ENCODE measurements at regions not wholly inside any gene's neighbourhood (a gene's known extent, or its start where the extent isn't known, plus 50 kb on each side); places are given as distances from the start of the nearest gene placed in this dataset.
"Not testable (repeated sequence)": the region's sequence is repeated elsewhere in the genome, so short reads cannot be mapped to it uniquely, and the experiment has no call there.

DNA sequence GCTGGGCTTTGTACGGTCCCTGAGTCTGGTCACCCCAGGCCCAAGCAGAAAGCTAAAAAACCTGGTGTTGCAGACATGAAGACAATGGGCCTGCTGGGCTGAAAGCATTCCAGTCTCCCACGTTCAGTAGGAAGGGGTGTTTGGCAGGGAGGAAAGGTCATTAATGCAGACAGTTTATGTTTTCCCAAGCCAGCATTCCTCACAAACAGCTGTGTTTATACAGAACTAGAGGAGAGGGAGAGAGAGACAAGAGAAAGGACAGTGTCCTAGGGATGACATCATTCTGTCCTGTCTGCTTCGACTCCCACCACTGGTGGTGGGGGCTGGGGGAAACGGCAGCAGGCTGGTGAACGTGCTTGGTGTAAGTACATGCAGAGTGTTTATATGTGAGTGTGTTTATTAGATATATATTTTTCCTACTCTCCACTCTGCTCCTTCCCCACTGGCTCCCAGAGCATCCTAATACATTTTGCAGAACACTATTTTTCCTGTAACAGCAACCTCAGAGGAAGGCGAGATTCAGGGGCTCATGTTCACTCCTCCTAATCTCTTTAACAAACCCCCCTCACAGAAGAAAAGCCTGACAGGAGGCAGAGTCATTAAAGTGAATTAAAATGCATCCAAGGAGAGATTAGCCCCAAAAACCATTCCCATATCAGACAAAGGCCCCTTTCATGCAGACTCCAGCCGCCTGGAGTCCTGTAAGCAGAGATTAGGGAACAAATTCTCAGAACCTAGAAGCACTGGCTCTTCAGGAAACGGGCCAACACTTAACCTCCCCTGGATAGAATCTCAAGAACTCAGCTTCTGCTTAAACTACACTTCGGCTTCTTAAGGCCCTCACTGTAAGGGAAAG is 380.4 kb downstream of the TNS1 start:
- no peak for FAIRE-seq

DNA sequence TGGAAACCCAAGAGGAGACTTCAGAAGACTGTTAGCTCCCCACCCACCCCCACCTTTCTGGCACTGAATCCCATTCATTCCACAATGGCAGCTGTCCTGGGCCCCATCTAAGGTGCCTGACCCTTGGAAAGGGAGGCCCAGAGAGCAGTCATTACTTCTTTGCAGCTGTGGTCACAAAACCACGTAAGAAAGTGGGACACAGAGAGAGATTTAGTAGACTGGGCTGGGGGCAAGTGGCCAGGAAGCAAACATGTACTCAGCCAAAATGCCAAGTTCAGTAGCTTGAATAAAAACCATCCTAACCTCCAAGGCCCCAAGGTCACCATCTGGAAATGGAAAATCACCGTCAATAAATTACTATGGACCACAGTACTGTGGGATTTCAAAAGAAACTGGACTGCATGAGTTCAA is 381.4 kb downstream of the TNS1 start:
- no peak for FAIRE-seq

DNA sequence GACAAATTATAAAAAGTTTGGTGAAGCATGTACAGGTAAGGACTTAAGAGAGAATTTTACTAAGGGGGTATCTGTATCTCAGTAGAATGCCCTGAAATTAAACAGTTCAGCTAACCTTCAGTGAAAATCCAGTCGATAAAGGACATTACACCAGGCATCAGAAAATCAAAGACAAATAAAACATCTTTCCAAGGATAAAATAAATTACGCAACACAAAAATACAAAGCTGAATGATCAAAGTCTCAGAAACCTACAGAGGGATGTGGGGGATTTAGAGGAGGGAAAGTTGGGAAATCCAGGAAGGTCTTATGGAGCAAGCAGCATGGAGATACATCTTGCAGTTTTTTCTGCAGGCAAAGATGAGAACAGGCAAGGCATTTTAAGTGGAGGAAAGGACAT is 384.1 kb downstream of the TNS1 start:
- no peak for FAIRE-seq

DNA sequence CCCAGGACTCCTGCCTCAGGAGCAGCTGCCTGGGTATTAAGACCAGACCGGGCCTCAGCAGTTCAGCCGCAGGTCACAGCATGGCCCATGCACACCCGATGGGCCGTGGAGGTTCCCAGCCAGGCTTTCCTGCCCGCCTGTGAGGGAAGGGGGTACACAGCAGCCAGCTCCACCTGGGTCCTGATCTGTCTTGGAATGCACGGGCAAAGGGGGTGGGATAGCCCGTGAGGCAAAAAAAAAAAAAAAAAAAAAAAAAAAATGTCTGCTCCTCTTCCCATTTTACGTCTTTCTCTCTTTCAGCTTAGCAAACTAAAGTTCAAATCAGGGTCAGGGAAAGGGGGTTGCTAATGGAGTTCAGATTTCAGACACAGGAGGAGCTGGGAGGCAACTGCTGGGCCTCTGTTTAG is 385.2 kb downstream of the TNS1 start:
- no peak for FAIRE-seq

DNA sequence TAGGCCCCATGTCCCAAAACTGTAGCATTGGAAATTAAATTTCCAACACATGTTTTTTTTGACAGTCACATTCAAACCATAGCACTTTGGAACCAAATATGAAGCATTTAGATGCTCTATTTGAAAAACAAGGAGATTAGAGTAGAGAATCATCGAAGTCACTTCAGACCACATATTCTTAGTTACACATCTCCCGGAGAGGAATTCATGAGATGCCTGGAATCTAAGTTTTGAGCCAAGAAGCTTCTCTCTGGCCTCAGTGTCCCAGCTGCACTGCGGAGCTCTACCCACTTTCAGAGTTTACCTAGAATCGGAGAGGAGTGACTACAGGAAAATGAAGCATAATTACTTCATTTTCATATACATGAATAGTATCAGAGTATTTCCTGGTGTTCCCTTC is 385.9 kb downstream of the TNS1 start:
- FAIRE-seq = no peak

DNA sequence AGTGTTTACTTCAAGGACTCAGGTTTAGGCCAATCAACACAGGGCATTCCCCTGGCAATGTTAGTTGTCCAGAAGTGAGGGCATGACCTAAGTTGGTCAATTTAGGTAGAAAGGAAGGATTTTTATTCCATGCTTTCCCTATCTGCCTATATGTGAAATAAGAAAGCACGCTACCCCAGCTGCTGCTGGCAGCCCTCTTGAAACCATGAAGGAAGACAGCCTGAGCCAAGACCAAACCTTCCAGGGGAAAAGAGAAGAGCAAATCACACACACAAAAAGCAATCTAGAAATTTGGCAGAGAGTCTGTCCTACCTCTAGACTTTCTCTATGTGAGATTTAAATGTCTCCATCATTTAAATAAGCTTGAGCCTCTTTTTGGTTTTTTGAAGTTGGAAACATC is 387.6 kb downstream of the TNS1 start:
- no peak for FAIRE-seq

DNA sequence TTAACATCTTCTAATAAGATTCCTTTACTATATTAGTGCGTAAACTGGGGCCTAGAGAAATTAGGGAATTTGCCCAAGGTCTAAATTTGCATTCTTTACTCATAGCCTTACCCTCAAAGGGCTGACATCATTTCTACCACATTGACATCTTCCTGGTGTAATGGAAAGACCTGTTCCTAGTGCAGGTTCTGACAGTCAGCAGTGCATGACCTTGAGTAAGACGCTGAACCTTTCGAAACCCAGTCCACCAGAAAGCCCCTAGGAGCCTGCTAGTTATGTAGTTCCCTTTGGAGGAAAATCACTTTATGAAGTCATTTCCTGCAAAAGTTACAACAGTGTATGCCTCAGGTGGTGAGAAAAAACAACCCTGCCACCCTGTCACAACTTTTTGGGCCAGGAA is 388.3 kb downstream of the TNS1 start:
- no peak for FAIRE-seq

DNA sequence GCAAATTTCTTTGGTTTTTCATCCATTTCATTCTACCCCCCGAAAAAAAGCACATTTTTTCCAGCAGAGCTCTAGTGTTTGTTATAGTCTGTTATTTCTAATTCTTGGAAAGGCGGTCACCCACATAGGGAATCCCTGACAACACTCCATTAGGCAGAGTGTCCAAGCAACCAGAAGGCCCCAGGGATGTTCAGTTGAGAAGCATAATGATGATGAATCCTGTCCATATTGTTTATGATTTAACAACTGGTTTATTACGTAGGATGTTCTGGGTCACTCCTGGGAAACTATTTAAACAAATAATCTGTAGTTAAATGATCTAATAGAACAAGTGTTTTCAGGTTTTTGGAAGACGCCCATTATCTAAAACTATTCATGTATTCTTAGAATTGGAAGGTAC is 388.7 kb downstream of the TNS1 start:
- FAIRE-seq = no peak

DNA sequence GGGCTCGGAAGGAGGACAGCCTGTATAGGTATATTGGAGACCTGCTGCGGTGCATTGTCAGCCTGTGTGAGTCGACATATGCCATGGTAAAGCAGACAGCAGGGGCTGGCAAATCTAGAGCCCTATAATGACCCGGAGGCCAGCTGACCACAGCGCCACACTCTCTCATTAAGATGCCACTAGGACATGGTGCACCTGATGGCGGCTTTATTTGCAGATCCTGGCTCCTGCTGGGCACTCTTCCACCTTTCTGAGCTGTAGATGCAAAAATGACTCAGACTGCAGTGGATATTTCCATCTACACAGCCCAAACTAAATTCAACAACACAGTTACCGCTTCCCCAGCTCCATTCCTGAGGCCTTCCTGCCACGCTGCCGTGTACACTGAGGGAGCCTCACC is 389.9 kb downstream of the TNS1 start:
- FAIRE-seq = no peak

DNA sequence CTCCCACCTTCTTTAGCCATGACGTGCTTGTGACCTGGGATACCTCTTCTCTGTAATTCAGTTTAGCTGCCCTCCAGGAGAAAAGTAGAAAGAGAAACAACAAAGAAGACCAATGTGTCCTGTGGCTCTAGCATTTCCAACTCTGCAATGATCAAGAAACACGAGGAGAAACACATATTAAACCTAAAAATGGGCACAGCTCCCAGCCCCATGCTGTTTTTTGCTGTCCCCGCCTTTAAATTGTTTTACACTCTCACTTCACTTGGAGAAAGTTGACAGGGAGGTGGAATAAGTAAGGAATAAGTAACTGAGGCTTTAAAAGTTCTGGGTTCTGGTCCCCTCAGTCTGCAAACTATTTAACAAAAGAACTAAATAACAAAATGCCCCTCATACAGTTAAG is 390.6 kb downstream of the TNS1 start:
- FAIRE-seq = no peak

DNA sequence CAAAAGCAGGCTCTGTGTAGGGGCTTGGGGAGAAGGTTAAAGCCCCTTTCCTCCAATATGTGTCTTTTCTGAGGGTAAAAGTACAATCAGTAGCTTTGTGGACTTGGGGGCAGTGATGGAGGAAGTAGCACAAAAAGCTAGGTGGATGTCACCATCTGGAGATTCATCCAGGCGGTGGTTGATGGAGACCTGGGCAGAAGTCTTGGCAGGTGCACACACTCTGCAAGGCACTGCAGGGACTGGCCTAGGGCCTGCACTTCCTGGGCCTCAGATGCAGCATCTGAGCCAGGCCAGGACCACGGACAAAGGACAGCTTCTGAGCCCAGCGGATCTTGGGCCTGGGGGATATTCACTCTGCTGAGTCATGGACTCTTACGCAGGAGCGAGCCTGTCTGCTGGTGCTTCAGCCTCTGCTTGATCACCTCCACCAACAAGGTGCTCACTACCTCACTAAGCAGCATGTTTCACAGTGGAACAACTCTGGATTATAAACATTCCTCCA is 391.1 kb downstream of the TNS1 start:
- no peak for FAIRE-seq

DNA sequence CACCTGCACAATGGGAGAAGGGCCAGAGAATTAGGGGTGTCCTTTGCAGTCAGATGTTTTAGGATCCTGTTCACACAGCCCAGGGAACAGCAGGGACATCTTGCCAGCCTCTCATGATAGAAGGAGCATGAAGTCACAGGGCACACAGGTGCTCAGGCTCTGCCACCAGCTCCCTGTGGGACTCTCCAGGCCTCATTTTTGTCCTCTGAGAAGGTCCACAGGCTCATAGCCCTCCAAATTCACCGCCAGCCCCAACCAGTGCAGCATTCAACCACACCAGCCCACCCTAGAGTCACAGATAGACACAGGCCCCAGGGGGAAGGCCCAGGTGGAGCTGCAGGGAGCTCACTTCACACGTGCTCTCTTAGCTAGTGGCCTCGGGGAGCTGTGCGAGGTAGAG is 391.7 kb downstream of the TNS1 start:
- no peak for FAIRE-seq

DNA sequence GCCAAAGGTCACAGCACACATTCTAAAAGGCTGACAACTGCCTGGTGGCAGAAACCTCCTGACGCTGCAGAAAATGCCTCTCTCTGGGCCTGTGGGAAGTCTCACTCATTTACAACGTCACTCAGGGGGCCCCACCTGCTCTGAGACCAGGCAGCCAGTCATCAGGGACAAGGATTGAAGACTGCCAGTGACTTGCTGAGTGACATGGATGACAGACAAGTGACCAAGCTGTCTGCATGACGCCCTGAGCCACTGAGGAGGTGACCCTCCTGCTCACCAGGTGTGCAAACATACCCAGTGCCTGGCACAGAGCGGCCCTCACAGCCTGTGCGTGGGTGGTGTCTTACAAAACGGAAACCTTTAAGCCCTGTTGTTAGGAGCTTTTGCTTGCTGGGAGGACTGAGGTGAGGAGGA is 392.4 kb downstream of the TNS1 start:
- no peak for FAIRE-seq

DNA sequence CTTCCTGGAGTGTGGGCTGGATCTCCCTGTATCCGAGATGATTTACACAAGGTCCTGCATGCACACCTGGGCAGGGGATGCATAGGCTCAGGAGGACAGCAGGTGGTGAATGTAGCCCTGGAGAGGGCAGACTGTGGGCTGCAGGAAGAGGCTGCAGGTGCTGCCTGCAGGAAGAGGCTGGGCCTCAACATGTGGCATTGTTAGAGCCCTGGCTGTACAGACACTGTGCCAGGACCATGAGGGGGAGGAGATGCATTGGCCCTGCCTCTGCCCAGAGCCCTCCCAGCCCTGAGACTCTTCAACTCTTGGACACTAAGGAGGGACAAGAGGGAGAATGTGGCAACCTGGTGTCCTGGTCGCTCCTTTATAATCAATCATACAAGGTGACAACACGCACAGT is 392.8 kb downstream of the TNS1 start:
- FAIRE-seq = no peak

DNA sequence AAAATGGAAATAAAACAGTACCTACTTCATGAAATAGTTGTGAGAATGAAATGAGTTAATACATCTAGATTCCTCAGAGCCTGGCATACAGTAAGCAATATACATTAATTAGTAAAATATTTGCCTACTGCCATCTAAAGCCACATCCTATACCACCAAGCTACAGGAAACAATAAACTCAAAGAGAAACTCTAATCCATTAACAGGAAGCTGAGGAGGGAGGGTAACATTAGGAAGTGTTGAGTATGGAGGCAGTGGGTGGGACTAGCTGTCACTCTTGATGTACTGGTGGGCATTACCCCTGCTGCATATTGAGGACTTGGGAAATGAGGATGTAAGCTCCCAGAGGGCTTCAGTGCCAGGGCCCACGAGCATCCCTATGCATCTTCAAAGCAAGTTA is 396.5 kb downstream of the TNS1 start:
- FAIRE-seq = no peak

DNA sequence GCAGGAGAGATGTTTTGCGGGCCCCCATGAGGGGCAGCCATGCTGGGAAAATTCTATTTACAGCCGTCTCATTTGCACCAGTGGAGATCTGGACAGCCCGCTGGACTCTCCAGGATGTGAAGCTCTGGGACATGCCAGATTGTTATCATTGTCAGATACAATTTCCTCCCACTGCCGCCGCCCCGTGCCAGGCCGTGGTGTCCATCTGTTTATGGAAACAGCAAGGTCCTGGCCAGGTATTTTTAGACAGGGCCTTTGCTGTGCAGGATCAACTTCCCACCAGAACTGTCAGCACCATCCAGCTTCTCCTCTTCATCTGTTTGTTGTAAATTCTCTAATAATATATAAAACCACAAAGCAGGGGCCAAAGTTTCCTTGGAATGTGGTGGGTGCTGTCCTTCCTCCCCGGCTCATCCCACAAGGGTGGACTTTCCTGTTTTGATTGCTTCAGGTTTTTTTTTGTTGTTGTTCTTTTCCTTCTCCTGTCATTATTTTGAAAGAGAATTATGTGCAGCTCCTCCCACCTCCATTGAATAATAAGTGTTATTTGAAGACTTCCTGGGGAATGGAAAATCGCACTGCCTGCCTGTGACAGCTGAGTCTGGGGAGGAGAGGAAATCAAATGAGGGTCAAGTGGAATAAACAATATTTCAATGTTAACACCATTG is 398.1 kb downstream of the TNS1 start:
- FAIRE-seq = no peak

DNA sequence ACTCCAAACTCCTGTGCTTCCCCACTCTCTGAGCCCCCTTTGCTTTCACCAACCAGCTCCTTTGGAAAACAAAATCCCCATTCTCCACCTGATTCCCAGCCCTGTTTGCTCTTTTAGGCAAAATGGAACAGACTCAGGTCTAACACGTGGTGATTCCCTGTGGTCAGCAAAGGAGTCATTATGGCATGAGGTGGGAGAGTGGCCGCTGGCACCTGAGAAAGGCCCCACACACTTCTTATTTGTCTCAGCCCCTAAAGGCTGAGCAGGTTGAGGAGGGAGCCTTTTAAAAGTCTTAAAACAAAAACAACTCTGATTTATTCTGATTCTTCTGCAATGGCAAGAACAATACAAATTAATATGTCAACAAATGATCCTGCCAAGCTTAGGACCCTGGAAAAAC is 401.2 kb downstream of the TNS1 start:
- no peak for FAIRE-seq

DNA sequence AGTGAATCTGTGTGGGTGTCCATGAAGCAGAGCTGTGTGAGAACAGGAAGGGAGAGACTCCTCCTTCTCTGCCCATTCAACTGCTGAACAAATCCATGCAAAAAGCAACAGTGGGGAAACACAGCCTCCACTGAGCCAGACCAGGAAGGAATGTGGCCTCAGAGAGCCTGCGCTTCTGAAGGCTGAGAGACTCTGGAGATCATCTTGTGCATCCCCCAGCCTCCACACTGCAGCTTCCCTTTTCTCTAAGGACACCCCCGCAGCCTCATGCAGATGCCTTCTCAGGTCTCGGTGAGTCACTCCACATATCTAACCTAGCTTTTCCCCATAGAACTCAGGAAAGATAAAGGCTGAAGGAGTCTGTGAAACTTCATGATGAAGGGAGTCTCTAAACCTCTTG is 402.9 kb downstream of the TNS1 start:
- no peak for FAIRE-seq

DNA sequence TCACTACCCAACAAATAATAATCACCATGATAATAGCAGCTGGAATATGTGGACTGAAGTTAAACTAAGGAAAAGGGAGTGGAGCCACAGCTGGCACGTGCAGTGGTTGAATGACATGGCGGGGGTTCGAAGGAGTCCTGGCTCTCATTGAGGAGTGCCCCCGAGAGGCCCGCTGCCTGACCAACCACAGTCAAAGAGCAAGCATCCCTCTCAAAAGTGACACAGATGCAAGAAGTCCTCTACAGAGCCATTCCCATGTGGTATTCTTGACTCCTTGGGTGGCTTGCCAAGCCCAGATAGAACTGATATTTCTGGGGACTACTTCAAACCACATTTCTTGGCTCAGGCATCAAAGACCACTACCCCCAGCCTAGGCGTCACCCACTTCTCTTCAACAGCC is 405.1 kb downstream of the TNS1 start:
- FAIRE-seq = no peak

DNA sequence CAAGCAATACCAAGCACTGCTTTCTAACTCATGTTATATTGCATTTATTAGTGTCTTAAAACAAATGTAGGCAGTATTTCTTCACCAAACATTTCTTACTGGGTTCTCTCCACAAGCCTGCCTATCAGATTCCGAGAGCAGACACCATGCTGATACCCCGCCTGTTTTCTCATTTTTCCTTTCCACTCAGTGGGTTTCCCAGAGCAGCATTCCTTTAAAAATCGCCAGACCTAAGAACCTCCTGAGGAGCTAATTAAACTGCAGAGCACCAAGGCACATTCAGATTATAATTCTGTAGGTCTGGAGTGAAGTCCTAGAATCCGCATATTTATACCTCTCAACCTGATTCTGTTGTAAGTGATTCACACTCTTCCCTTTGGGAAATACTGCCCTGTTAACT is 405.6 kb downstream of the TNS1 start:
- FAIRE-seq = no peak

DNA sequence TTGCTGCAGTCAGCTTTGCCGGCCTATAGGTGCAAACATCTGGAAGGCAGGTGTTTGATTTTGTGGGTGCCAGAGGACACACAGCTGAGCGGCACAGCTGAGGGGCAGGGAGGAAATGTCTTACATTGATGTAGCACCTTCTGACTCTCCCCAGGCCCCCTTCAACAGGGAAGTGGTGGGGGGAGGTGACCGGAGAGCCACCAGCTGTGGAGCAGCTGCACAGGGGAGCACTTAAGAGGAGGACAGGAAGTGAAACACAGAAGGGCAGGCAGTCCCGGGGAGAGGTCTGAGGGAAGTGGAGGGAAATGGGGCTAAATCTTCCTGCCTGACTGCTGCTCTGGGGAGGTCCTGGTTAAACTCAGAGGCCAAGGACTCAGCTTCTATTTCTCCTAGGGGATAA is 409.1 kb downstream of the TNS1 start:
- FAIRE-seq = no peak

DNA sequence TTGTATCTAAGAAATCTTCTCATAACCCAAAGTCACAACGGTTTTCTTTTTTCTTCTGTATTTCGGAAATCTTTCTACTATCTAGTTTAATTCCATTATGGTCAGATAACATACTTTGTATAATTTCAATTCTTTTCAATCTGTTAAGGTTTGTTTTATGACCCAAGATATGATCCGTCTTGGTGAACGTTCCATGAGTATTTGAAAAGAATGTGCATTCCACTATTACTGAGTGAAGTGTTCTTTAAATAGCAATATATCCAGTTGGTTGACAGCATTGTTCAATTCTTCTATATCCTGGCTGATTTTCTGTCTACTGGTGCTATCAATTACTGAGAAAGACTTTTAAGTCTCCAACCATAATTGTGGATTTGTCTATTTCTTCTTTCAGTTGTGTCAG is 414.5 kb downstream of the TNS1 start:
- no peak for FAIRE-seq

DNA sequence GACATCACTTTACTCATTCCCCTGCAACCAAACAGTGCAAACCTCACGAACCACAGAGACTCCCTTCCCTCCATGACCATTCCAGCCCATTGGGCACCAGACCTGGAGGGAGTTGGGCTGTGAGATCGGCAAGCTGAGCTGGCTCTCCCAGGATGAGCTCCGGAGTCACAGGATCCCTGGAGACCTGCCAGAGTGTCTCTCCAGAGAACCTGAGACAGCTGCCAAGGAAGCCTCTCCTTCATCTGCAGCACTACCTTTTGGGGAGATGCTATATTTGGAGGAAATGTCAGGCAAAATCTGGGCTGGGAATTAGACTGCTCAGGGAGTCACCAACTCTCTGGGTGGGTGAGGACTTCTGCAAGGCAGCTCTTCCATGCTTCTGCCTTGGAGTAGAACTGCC is 417.4 kb downstream of the TNS1 start:
- no peak for FAIRE-seq

DNA sequence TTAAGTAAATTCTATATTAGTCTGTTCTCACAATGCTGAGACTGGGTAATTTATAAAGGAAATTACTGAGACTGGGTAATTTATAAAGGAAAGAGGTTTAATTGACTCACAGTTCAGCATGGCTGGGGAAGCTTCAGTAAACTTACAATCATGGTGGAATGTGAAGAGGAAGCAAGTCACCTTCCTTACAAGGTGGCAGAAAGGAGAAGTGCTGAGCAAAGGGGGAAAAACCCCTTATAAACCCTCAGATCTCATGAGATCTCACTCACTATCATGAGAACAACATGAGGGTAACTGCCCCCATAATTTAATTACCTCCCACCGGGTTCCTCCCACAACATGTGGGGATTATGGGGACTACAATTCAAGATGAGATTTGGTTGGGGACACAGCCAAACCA is 422.4 kb downstream of the TNS1 start:
- FAIRE-seq = not testable (repeated sequence)

DNA sequence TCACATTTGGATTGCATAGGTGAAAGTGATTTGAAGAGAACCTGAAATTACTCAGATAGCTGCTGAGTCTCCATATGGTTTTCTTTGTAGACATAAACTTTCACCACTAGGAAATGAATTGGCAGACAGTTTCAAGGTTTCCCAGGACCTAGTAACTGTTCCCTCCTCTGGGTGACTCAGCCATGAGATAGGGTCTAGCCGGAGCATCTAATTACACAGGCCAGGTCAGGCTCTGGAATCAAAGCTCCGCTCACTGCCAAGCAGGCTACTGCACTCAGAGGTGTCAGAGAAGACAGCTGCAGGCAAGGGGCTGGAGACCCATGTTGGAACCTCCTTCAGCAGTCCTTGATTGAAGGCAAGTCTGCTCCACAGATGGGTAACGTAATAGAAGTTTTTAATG is 429.2 kb downstream of the TNS1 start:
- FAIRE-seq = no peak

Measured in TTC549 (cell line).